ENCODE measurements at regions not wholly inside any gene's neighbourhood (a gene's known extent, or its start where the extent isn't known, plus 50 kb on each side); places are given as distances from the start of the nearest gene placed in this dataset.

GRCh38 chr3:87057474-87057873, 66.5 kb upstream of the VGLL3 start:
- 0% methylated on average over 1 of the region's 1 CpG for WGBS (ENCODE audit: insufficient coverage, low coverage, missing lambda C conversion rate)
- Histone ChIP-seq H3K4me3 (no peak overlapping the region), H3K4me1 (replicated peaks in 1 of 2; ENCODE audit: control insufficient read depth in 2 of 2, insufficient read depth in 2 of 2, low read length in 2 of 2) (no peaks in the 10 kb centered on the region; a peak in 1 of 5 replicates), H2AFZ (ENCODE audit: low read depth, low read length) (no peak overlapping the region), H3K27ac (ENCODE audit: extremely low read depth, low read depth, low read length) (no peak overlapping the region), H3K9me3 (replicated peaks; ENCODE audit: control insufficient read depth, insufficient read depth, low read depth, low read length) (no peaks in the 10 kb centered on the region), H3K4me2 (ENCODE audit: insufficient read depth, low read length) (no peak overlapping the region), H3K27me3 (ENCODE audit: control insufficient read depth in 2 of 2, insufficient read depth in 2 of 2, low read length in 2 of 2) (no peaks in the 10 kb centered on the region), H3K9ac (ENCODE audit: insufficient read depth in 1 of 2, low read depth in 2 of 2, low read length in 2 of 2) (no peak overlapping the region), H3K9me1 (ENCODE audit: control insufficient read depth, insufficient read depth, low read length) (no peaks in the 10 kb centered on the region), H3K79me2 (ENCODE audit: control insufficient read depth, insufficient read depth, low read length) (no peaks in the 10 kb centered on the region), H3K36me3 (ENCODE audit: control insufficient read depth, insufficient read depth, low read length) (no peaks in the 10 kb centered on the region), H4K20me1 (replicated peaks; ENCODE audit: control insufficient read depth, insufficient read depth, low read length) (no peaks in the 10 kb centered on the region)
- TF ChIP-seq NFRKB (IDR thresholded peaks at IDR 0.05; ENCODE audit: low read depth) (no peak), PURB (CRISPR knock-in tag; IDR thresholded peaks at IDR 0.05; ENCODE audit: low read depth) (no peak), SREBF1 (IDR thresholded peaks at IDR 0.05; ENCODE audit: borderline replicate concordance, low read depth, low read length) (no peak), MYNN (IDR thresholded peaks at IDR 0.05) (no peak), MYNN (CRISPR knock-in tag; IDR thresholded peaks at IDR 0.05) (no peak), MCM7 (IDR thresholded peaks at IDR 0.05) (no peak), CEBPZ (IDR thresholded peaks at IDR 0.05; ENCODE audit: borderline replicate concordance, low read depth, low read length) (no peak), RBBP5 (IDR thresholded peaks at IDR 0.05; ENCODE audit: borderline replicate concordance, insufficient read depth, low read length, poor library complexity, severe bottlenecking) (no peak), POLR2A (conservative IDR thresholded peaks at IDR 0.05) (no peak), RBM39 (optimal IDR thresholded peaks at IDR 0.05; ENCODE audit: low read depth, low read length) (no peak), ZNF274 (IDR thresholded peaks at IDR 0.05; ENCODE audit: borderline replicate concordance, low read depth, low read length) (no peak), EZH2 (IDR thresholded peaks at IDR 0.05; ENCODE audit: borderline replicate concordance, low read depth, low read length) (no peak)
- no peak for FAIRE-seq
- ATAC-seq, result no peak
- DNase-seq (ENCODE audit: extremely low read depth in 1 of 4, low spot score in 3 of 4), result no peak
- ChIA-PET CTCF (ENCODE audit: low intra/inter-chr PET ratio) (no interaction called here), POLR2A (no interaction called here)
- BruUV-seq (replicated peaks), result no TSS peak
- in situ Hi-C loops (cut with MboI) (no loop called here), intact Hi-C loops (cut with micrococcal nuclease) (no loop called here)

Measured in K562 (cell line).